ENCODE measurements at regions not wholly inside any gene's neighbourhood (a gene's known extent, or its start where the extent isn't known, plus 50 kb on each side); places are given as distances from the start of the nearest gene placed in this dataset.
A peak's percentile ranks its signal among the peaks of the same experiment; 100 is the strongest.
"Not testable (repeated sequence)": the region's sequence is repeated elsewhere in the genome, so short reads cannot be mapped to it uniquely, and the experiment has no call there.

DNA sequence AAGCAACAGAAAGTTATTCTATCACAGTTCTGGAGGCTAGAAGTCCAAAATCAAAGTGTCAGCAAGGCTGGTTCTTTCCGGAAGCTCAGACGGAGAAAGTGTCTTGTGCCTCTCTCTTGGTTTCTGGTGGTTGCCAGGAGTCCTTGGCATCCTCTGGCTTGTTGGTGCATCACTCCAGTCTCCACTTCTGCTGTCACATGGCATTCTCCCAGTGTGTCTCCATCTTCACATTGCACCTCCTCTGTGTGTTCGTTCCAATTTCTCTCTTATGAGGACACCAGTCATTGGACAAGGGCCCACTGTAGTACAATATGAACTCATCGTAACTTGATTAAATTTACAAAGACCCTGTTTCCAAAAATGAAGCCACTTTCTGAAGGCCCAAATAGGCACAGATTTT lies 175.4 kb upstream of the ATP5MC3 start:
- DNase-seq, result no peak

DNA sequence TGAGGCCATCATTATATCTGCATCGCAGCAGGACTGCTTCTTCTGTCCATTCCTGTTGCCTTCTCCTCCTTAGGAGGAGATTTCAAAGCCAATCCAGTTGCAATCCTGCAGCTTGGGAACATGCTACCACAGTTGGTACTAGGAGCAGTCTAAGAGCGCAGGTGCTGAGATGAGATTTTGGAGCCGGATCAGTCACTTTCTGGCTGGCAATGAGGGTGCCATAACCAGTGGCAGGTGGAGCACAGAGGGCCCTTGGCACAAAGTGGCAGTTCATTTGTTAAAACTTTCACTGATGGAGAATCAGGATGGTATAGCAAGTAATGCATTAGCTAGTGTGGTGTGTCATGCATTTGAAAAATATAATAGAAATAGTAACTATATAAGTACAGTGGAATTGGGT lies 173.7 kb upstream of the ATP5MC3 start:
- no peak for DNase-seq

- DNase-seq, result no peak
These were observed 171.8 kb upstream of the ATP5MC3 start for GRCh38 chr2:175353275-175353674.

- no peak for DNase-seq
These were observed 170.0 kb upstream of the ATP5MC3 start for GRCh38 chr2:175351512-175351911.

GRCh38 chr2:175350105-175350504 lies 168.6 kb upstream of the ATP5MC3 start:
- no peak for DNase-seq

- no peak for DNase-seq
These were observed 160.6 kb upstream of the ATP5MC3 start for GRCh38 chr2:175342085-175342484.

DNA sequence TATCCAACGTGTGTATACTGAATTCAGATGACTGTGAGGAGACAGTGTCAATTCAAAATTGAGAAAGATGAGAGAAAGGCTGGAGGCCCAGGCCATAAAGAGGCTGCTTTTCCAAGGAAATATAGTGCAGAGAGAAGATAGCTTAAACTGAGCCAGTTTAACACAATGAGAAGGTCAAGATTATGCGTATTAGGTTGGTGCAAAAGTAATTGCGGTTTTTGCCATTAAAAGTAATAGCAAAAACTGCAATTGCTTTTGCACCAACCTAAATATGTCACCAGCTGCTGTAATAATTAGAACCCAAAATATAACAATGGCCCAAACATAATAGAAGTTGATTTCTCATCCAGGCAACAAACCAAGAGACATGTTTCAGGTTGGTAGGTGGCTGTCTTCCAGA lies 148.7 kb upstream of the ATP5MC3 start:
- DNase-seq, result no peak

DNA sequence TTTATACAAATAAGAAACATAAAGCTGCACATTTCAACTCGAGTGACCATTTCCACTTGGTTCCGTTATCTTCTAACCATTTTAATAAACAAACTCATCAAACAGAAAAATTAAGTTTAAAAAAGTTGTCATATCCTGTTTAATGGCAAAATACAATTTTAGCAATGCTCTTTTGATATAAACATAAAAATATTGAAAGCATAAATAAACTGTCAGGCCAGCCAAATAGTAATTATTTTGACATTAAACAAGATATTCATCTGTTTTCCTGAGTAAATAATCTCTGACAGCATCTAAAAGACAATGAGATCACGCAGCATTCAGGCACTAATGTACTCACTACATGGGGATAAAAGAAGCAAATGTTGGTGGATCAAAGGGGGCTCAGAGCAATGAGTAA lies 145.3 kb upstream of the ATP5MC3 start:
- DNase-seq, result peak in 1 of 2 donors; percentile 60

GRCh38 chr2:175326164-175326563 lies 144.7 kb upstream of the ATP5MC3 start:
- DNase-seq, result not testable (repeated sequence)

GRCh38 chr2:175323162-175323561 lies 141.7 kb upstream of the ATP5MC3 start:
- DNase-seq, result no peak

- no peak for DNase-seq
These were observed 137.0 kb upstream of the ATP5MC3 start for GRCh38 chr2:175318542-175318941.

DNA sequence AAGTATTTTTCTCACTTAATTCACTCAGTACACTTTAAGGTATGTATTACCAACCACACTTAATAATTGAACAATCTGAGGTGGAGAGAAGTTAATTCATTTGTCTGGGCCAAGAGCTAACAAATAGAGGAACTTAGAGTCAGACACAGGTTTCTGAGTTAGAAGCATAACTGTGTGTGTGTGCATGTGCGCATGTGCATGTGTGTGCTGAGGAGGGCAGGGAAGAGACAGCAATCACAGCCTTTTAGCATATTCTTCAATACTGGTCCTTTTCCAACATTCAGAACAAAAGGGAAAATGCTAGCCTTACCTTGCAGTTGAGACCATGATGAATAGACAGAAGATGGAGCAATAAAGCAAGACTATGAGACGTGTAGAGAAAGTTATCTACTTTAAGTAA lies 136.2 kb upstream of the ATP5MC3 start:
- no peak for DNase-seq

DNA sequence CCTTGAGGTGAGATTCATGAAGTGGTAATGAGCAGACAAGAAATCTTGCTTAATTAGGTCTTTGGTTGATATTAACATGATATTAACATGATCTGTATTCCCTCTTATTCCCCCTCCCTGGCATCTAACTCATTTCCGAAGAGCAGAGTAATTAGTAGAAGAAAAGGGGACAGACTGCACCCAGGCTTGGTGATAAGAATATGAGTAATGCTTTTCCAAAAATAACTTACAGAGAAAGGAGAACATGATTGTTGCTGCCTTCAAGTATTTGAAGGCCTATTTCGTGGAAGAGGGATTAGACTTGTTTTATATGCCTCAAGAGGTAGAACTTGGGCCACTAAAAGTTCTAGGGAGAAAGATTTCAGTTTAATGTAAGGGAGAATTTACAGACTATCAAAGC lies 130.6 kb upstream of the ATP5MC3 start:
- no peak for DNase-seq

DNA sequence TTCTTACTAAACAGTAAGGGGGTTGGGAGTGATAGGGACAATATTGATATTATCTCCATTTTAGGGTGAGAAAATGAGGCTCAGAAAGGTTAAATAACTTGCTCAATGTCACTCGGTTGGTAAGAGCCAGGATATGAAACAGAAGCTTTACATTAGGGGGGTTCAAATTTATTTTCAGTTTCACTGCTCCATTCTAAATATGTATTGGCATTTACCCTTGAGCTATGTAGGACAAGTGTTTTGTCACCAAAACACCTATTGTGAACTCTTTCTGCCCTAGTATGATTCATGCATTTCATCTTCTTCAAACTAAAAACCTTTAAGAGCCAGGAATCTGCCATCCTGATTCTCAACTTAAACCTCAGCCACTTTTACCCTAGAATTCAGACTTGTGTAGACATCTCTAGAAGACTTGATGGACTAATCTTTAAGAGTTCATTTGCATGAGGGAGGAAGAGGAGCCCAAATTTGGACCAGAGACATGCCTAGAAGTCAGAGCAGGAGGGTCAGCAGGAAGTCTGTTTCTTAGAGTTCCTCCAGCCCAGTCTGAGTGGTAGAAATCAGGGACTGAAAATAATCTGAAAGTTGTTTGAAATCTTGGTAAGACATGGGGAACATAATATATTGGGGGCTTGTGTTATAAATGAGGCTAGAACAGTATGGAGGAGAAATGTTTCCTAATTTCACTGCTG lies 129.4 kb upstream of the ATP5MC3 start:
- no peak for DNase-seq

DNA sequence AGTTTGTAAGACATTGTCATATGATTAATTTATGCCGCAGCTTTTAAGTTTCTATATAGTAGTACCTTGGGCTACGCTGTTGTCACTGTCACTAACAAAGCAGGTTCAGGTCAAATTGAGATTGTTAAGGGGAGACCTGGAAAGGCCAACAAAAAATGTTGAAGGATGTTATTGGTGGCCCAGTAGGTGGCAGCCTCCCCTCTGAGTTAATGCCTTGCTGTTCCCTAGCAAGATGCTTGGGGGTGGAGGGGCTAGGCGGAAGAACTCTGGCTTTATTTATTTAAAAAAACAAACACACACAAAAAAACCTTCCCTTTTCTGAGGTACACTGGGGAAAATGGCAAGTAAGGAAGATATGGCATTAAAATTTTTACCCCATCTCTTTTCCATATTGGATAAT lies 128.3 kb upstream of the ATP5MC3 start:
- peak in 1 of 2 donors; percentile 23 for DNase-seq

DNA sequence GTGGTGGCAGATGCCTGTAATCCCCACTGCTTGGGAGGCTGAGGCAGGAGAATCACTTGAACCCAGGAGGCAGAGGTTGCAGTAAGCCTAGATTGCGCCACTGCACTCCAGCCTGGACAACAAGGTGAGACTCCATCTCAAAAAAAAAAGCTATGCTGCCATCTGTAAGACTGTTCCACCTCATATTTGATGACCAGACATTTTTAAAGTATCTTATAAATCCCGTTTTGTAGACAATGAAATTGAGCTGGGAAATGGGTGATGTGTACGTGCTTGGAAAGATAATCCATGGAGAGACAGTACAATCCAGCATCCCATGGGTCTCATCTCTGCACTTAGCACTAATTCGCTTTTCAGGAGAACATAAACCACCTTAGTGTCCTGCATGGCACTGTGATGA lies 126.5 kb upstream of the ATP5MC3 start:
- no peak for DNase-seq

- DNase-seq, result no peak
These were observed 123.0 kb upstream of the ATP5MC3 start for GRCh38 chr2:175304541-175304940.

DNA sequence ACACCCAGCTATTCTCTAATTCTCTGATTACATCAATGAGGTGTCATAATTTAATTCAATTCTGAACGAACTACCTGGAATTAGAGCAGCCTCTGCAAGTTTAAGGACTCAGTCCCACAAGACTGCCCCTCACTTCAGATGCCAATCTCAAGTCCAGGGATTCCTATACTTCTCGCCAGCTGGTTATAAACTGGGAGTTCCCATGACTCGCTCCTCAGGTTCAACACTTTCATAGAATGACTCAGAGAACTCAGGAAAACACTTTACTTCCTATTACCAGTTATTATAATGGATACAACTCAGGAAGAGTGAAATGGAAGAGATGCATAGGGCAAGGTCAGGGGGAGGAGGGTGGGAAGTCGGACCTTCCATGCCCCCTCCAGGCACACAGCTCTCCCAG lies 112.3 kb upstream of the ATP5MC3 start:
- DNase-seq, result no peak

GRCh38 chr2:175293195-175293594 lies 111.7 kb upstream of the ATP5MC3 start:
- no peak for DNase-seq

GRCh38 chr2:175282886-175283285 lies 101.4 kb upstream of the ATP5MC3 start:
- no peak for DNase-seq

- no peak for DNase-seq
These were observed 100.8 kb upstream of the ATP5MC3 start for GRCh38 chr2:175282300-175282699.

- DNase-seq, result no peak
These were observed 96.3 kb upstream of the ATP5MC3 start for GRCh38 chr2:175277772-175278171.

GRCh38 chr2:175275539-175275938 lies 94.0 kb upstream of the ATP5MC3 start:
- no peak for DNase-seq

DNA sequence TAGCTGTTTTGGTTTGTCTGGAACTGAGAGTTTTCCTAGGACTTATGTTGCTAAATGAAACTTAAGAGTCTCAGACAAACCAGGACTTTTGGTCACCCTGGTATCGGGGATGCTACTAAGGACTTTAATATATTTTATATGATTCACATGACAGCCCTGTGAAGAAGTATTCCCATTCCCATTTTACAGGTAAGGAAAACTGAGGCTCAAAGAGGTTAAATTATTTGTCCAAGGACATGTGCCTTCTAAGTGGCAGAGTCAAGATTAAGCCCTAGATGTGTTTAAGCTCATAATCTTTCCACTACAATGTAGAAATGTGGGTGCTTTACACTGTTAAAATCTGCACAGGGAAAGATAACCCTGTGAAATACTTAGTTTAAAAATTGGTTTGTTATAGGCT lies 77.7 kb upstream of the ATP5MC3 start:
- DNase-seq, result no peak
